GDM1 (cell line): ENCODE measurements at regions not wholly inside any gene's neighbourhood (a gene's known extent, or its start where the extent isn't known, plus 50 kb on each side); places are given as distances from the start of the nearest gene placed in this dataset.
"Not testable (repeated sequence)": the region's sequence is repeated elsewhere in the genome, so short reads cannot be mapped to it uniquely, and the experiment has no call there.

Experiments
- DNase-seq: peaks from one replicate; lab custom pipeline; 2025; lab: John Stamatoyannopoulos, UW

DNA sequence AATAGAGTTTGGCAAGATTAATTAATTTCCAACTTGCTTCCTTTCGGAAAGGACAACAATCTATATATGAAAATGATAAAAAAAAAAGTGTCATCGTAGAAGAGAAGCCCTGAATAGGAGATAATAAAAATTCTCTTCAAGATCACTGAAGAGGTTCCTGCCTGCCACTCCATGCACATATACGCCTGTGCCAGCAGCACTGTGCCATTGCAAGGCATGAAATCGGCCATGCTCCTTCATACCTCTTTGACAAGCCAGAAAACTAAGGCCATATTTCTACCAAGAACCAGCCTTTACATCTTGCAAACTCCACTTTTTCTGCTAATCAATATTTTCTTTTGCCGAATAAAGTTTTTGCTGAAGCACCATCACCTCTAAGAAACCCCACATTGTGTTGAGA, 365.5 kb downstream of the CXXC4 start:
- DNase-seq, result no peak

DNA sequence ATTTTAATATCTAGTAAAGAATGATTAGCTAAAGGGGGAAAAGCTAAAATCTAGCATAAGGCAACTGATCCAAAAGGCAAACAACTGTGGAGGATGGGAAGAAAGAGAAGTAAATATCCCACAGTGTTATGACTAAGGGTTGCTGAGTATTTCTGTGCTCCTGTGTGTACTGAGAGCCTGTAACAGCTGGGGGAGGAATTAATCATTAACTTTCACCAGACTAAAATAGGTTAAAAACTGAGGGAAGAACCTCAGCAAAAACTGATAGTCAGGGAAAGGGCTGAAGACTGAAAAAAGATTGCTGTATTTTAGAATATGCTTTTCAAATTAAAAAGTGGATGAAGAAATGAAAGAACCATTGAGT, 365.9 kb downstream of the CXXC4 start:
- DNase-seq, result no peak

DNA sequence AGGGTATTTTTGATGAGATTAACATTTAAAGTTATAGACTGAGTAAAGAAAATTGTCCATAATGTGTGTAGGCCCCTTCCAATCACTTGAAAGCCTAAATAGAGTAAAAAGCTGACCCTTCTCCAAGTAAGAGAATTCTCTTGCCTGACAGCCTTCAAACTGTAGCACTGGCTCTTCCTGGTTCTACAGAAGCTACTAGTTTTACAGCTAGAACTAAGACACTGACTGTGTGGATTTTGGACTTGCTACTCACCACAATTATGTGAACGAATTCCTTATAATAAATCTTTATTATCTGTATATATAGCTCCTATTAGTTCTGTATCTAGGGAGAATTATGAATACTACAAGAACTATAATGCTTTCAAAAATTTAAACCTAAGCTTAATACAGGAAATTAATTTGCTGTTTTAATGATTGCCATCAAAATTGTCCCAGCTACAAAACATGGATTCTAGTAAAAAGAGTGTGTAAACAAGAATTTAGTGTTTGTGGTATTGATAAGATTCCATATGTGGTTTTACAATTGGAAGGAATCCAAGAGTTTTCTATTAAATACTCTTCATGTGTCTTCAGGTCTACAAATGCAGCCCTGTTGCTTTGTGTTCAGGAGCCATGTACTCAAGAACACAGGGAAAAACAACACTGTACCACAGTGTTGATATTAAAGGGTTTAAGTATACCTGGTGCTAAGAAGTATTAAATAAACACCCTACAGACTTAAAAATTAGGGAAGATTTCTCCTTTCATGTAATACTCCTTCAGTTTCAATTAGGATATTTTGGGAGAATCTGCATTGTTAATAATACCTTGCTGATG, 366.5 kb downstream of the CXXC4 start:
- no peak for DNase-seq

DNA sequence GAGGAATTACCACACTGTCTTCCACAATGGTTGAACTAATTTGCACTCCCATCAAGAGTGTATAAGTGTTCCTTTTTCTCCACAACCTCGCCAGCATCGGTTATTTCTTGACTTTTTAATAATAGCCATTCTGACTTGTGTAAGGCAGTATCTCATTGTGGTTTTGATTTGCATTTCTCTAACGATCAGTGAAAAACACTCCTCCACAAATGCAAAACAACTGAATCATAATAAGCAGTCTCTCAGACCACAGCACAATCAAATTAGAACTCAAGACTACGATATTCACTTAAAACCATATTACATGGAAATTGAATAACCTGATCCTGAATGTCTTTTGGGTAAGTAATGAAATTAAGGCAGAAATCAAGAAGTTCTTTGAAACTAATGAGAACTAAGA, 371.7 kb downstream of the CXXC4 start:
- DNase-seq, result no peak

- no peak for DNase-seq
These were observed 376.9 kb downstream of the CXXC4 start for GRCh38 chr4:104117776-104118175.

DNA sequence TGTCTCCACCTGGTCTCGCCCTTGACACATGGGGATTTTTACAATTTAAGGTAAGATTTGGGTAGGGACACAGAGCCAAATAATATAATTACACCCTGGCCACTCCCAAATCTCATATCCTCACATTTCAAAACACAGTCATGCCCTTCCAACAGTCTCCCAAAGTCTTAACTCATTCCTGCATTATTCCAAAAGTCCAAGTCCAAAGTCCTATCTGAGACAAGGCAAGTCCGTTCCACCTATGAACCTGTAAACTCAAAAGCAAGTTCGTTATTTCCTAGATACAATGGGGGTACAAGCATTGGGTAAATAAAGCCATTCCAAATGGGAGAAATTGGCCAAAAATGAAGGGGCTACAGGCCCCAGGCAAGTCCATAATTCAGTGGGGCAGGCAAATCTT, 380.8 kb downstream of the CXXC4 start:
- DNase-seq, result no peak

DNA sequence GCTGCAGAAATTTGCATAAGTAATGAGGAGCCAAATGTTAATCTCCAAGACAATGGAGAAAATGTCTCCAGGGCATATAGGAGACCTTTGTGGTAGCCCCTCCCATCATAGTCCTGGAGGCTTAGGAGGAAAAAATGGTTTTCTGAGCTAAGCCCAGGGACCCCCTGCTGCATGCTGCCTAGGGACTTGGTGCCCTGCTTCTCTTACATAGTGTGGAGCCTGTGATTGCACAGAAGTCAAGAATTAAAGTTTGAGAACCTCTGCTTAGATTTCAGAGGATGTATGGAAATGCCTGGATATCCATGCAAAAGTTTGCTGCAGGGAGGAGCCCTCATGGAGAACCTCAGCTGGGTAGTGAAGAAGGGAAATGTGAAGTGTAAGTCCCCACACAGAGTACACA, 379.4 kb upstream of the TACR3 start:
- no peak for DNase-seq

DNA sequence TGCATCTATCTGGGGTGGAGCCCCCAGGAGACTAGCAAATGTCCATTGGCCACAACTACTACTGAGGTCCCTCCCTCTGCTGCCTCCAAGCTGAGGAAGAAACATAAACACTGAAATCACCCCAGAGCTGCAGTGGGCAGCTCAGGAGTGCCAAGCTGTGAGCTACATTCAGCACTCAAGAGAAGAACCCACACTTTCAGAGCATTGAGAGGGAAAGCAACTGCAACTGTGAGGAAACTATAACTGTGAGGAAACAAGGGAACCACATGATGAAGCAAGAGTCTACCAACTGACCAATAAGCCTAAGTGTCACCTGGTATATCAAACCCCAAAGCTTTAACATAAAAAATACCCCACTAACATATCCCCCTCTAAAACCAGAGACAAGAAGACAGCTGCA, 373.5 kb upstream of the TACR3 start:
- DNase-seq, result no peak

- no peak for DNase-seq
These were observed 353.4 kb upstream of the TACR3 start for GRCh38 chr4:104073229-104073628.

- no peak for DNase-seq
These were observed 346.7 kb upstream of the TACR3 start for GRCh38 chr4:104066533-104066932.

DNA sequence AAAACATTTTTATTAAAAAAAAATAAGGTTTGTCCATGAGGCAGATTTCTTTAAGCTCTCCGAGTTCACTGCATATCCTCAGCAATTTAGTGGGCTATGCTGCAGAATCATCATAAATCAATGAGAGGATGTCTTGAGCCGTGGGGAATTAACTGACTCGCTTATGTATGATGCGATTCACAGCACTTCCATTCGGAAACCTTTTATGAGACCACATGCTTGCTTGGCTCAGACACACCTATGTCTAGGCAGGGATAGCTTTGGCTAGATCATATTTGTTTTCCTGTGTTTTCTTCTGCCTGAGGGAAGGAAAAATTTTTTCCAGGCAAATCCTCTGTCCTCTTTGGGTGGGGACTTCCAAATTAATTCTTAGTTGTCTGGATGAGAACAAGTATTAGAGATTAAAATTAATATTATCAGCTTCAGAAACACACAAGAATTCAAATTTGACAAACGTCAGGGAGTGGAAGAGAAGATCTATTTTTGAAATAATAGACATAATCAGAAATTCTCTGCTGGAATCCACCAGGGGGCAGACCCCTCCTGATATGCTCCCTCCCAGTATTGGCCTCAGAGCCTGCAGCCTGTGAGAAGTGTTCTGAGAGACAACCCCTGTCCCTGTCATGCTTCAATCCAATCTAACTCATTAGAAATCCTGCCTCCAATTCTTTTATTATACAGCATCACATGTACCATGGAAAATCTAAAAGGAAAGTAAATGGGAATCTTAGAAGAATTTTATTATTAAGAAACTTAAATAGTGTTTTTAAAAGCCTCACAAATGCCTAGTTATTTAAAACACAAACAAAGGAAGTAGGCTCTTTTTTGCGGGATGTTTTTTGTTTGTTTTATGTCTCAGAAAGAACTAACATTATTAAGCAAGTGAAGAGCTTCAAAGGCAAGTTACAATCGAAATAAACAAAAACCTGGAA, 345.1 kb upstream of the TACR3 start:
- no peak for DNase-seq

GRCh38 chr4:104063341-104063740, 343.6 kb upstream of the TACR3 start:
- no peak for DNase-seq

DNA sequence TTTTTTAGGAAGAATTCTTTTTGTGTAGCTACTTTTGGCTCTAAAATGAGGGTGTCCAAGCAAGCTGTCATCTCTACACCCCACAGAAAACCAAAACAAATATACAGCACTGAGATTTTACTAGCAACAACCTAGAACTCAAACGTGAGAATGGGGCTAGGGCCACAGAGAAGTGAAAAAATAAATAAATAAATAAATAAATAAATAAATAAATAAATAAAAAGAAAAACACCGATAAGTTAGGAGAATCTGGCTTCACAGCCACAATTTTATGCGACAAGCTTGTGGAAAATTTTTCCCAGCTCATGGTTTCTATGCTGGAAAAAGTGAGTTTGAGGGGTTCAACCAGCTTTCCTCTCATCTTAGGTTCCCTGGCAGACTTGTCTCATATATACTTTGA, 324.6 kb upstream of the TACR3 start:
- no peak for DNase-seq

GRCh38 chr4:104032896-104033295, 313.1 kb upstream of the TACR3 start:
- DNase-seq, result no peak

DNA sequence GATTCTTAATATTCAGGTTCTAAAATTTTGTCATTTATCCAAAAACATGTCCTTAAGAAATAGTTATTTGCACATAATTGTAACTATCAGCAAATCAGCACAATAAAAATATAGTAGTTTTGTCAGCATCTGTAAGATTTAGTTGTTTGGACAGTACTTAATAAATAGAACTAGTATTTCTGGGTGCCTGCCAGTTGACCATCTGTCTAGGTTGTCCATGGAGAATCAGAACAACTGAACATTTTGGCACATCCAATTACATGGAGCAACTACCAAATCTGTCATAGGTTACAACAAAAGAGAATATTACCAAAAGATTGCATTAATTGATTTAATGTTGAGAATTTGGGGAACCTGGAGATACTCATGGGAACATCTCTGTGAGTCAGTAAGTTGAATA, 305.5 kb upstream of the TACR3 start:
- no peak for DNase-seq

DNA sequence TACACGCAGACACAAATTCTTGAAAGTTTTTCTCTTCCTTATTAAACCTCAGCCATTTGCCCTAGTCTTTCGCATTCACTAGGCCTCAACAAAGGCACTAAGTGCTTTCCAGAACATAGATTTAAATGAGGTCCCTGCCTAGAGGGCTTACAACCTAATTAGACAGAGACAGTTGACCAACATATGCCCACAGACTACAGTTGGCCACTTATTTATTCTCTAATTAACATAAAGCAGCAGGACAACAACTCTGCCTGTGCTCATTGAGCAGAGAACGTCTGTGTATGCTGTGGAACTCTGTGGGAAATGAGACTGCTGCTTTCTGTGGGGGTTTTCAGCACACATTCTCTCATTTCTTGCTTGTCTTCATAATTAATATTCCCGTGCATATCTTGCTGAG, 303.0 kb upstream of the TACR3 start:
- no peak for DNase-seq

GRCh38 chr4:104022226-104022625, 302.4 kb upstream of the TACR3 start:
- no peak for DNase-seq

GRCh38 chr4:104020641-104021040, 300.9 kb upstream of the TACR3 start:
- no peak for DNase-seq

DNA sequence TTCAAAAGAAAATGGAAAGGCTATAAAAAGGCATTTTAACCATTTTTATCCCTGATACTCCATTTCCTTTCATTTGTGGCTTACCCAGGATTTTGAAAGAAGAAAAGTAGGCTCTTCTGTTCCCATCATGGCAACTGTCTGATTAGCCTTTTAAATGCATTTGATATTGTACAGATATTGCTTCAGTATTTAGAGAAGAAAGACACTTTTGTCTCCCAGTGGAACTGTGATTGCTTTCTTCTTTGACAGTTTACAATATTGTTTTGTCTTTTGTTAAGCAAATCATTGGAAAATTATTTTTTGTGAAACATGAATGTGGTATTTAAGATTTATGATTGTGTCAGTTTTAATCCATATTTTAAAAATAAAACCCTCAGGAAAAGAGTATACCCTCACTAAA, 297.4 kb upstream of the TACR3 start:
- DNase-seq, result no peak

GRCh38 chr4:104015680-104016079, 295.9 kb upstream of the TACR3 start:
- no peak for DNase-seq

DNA sequence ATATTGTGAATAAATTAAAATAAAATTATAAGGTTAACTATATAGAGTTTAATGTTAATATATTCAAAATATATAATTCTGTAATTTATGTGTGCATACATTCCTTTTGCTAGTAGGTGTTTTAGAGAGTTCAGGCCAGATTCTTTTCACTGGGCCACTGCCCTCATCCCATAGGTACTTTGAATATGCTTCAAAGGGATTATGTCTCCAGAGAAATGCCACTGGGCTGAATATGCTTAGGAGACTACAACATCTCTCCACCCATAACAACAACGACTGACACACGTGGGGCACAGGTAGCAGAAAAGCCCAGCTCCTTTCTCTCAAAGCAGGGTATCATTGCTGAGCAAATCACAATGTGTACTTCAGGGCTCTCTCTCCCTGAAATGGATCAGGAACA, 290.9 kb upstream of the TACR3 start:
- DNase-seq, result no peak

DNA sequence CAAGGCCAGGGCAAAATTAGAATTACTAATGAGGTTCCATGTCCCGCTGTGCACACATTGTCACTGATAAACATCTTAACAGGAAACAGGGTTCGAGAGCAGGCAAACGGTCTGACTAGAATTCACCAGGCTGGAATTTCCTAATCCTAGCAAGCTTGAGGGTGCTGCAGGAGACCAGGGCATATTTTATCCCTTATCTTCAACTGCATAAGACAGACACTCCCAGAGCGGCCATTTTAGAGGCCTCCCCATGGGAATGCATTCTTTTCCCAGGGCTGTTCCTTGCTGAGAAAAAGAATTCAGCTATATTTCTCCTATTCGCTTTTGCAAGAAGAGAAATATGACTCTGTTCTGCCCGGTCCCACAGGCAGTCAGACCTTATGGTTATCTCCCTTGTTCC, 282.5 kb upstream of the TACR3 start:
- DNase-seq, result not testable (repeated sequence)

- DNase-seq, result no peak
These were observed 279.0 kb upstream of the TACR3 start for GRCh38 chr4:103998756-103999155.
